Neural progenitor cell (in vitro differentiated cells): ENCODE measurements at regions not wholly inside any gene's neighbourhood (a gene's known extent, or its start where the extent isn't known, plus 50 kb on each side); places are given as distances from the start of the nearest gene placed in this dataset.
A peak's percentile ranks its signal among the peaks of the same experiment; 100 is the strongest.

Experiments
- DNase-seq: peaks from one replicate; pipeline ENCODE4 v3.0.0-alpha.2; 2016; ENCODE audit warnings: low spot score
- H2AFZ ChIP-seq: fragments of 200-600 bp; sonication (generic); replicated peaks from 2 replicates; pipeline ENCODE4 v1.6.1; 2016; ENCODE audit warnings: antibody characterized with exemption
- H3F3A ChIP-seq: fragments of 200-600 bp; sonication (generic); 2 replicates; pipeline ENCODE4 v1.6.1; 2016; ENCODE audit warnings: antibody characterized with exemption, low read depth
- H3K27ac ChIP-seq: fragments of 200-600 bp; sonication (generic); 2 replicates; pipeline ENCODE4 v1.5.1; 2016; ENCODE audit warnings: mild to moderate bottlenecking
- H3K27me3 ChIP-seq: fragments of 200-600 bp; sonication (generic); 2 replicates; pipeline ENCODE4 v1.6.1; 2016; ENCODE audit warnings: mild to moderate bottlenecking, moderate library complexity
- H3K36me3 ChIP-seq: fragments of 200-600 bp; sonication (generic); 2 replicates; pipeline ENCODE4 v1.5.1; 2016
- H3K4me1 ChIP-seq: fragments of 200-600 bp; sonication (generic); 2 replicates; pipeline ENCODE4 v1.6.1; 2016; ENCODE audit warnings: mixed run types
- H3K4me2 ChIP-seq: fragments of 200-600 bp; sonication (generic); 2 replicates; pipeline ENCODE4 v1.6.1; 2016
- H3K4me3 ChIP-seq: fragments of 200-600 bp; sonication (generic); 2 replicates; pipeline ENCODE4 v1.5.1; 2016
- H3K79me2 ChIP-seq: fragments of 200-600 bp; sonication (generic); 2 replicates; pipeline ENCODE4 v1.6.1; 2016; ENCODE audit warnings: low read depth
- H3K9ac ChIP-seq: fragments of 200-600 bp; sonication (generic); 2 replicates; pipeline ENCODE4 v1.6.1; 2016
- H3K9me3 ChIP-seq: fragments of 200-600 bp; sonication (generic); 2 replicates; pipeline ENCODE4 v1.5.1; 2016; ENCODE audit warnings: low read depth
- H4K20me1 ChIP-seq: fragments of 200-600 bp; sonication (generic); 2 replicates; pipeline ENCODE4 v1.6.1; 2016; ENCODE audit warnings: low read depth
- H3K27ac Mint-ChIP-seq: 3 replicates; pipeline ENCODE4 v1.8.0; 2021; ENCODE audit warnings: mixed read lengths
- H3K27me3 Mint-ChIP-seq: 2 replicates; pipeline ENCODE4 v1.8.0; 2022; ENCODE audit warnings: low read depth, mild to moderate bottlenecking, inconsistent platforms, moderate library complexity, mixed read lengths; ENCODE audit not compliant: insufficient read depth
- H3K36me3 Mint-ChIP-seq: 3 replicates; pipeline ENCODE4 v1.8.0; 2021; ENCODE audit warnings: mixed read lengths
- H3K4me1 Mint-ChIP-seq: 3 replicates; pipeline ENCODE4 v1.8.0; 2021; ENCODE audit warnings: mixed read lengths
- H3K4me3 Mint-ChIP-seq: 3 replicates; pipeline ENCODE4 v1.8.0; 2021; ENCODE audit warnings: mild to moderate bottlenecking, moderate library complexity, mixed read lengths
- H3K9me3 Mint-ChIP-seq: 3 replicates; pipeline ENCODE4 v1.8.0; 2020; ENCODE audit warnings: mixed read lengths
- CTCF ChIP-seq: fragments of 200-600 bp; sonication (generic); IDR thresholded peaks from 2 replicates; pipeline ENCODE4 v1.5.1; 2017; ENCODE audit warnings: antibody characterized with exemption, mild to moderate bottlenecking
- EZH2 ChIP-seq: fragments of 200-600 bp; sonication (generic); IDR thresholded peaks from 2 replicates; pipeline ENCODE4 v1.6.1; 2017; ENCODE audit warnings: antibody characterized with exemption, mild to moderate bottlenecking, moderate library complexity
- EZH2phosphoT487 ChIP-seq: fragments of 200-600 bp; sonication (generic); IDR thresholded peaks from 2 replicates; pipeline ENCODE4 v1.6.1; 2017; ENCODE audit warnings: antibody characterized with exemption

- H3K4me2 ChIP-seq, result no peak overlapping the region
- H3K9me3 ChIP-seq, result no peaks in the 10 kb centered on the region
- no peaks in the 10 kb centered on the region for H3K4me1 ChIP-seq
- H4K20me1 ChIP-seq, result no peaks in the 10 kb centered on the region
- H3K4me1 Mint-ChIP-seq, result no peaks in the 10 kb centered on the region
- no peaks in the 10 kb centered on the region for H3K27me3 Mint-ChIP-seq
- H3K36me3 Mint-ChIP-seq, result no peaks in the 10 kb centered on the region
- H3K36me3 ChIP-seq, result no peaks in the 10 kb centered on the region
- H3K4me3 Mint-ChIP-seq, result no peak overlapping the region
- no peak overlapping the region for H3K4me3 ChIP-seq
- H3K79me2 ChIP-seq, result no peaks in the 10 kb centered on the region
- no peak overlapping the region for H3K27ac ChIP-seq
- DNase-seq, result no peak
- H3K27me3 ChIP-seq, result no peaks in the 10 kb centered on the region
- H3K9me3 Mint-ChIP-seq, result no peaks in the 10 kb centered on the region
- no peak overlapping the region for H3K27ac Mint-ChIP-seq
- no peaks in the 10 kb centered on the region for H3F3A ChIP-seq
- no peak overlapping the region for H3K9ac ChIP-seq
- TF ChIP-seq EZH2 (no peak), EZH2phosphoT487 (no peak), CTCF (no peak)
- H2AFZ ChIP-seq, result no peak overlapping the region
Measured at GRCh38 chr4:59307609-59308008, 1892.5 kb upstream of the ADGRL3 start.

- no peaks in the 10 kb centered on the region for H3K36me3 Mint-ChIP-seq
- DNase-seq, result no peak
- no peaks in the 10 kb centered on the region for H3K9me3 Mint-ChIP-seq
- Histone ChIP-seq H3K9me3 (no peaks in the 10 kb centered on the region), H3K4me1 (no peaks in the 10 kb centered on the region), H3F3A (no peaks in the 10 kb centered on the region), H3K4me2 (no peak overlapping the region), H3K36me3 (no peaks in the 10 kb centered on the region), H3K79me2 (no peaks in the 10 kb centered on the region), H3K27ac (no peak overlapping the region), H2AFZ (no peak overlapping the region), H3K27me3 (no peaks in the 10 kb centered on the region), H3K4me3 (no peak overlapping the region), H4K20me1 (no peaks in the 10 kb centered on the region), H3K9ac (no peak overlapping the region)
- no peak overlapping the region for H3K4me3 Mint-ChIP-seq
- TF ChIP-seq EZH2 (no peak), EZH2phosphoT487 (no peak), CTCF (no peak)
- no peaks in the 10 kb centered on the region for H3K27me3 Mint-ChIP-seq
- no peak overlapping the region for H3K27ac Mint-ChIP-seq
- no peaks in the 10 kb centered on the region for H3K4me1 Mint-ChIP-seq
Measured at GRCh38 chr4:59314637-59315036, 1885.5 kb upstream of the ADGRL3 start.

- H3K27me3 ChIP-seq, result no peaks in the 10 kb centered on the region
- no peak overlapping the region for H2AFZ ChIP-seq
- peaks cover 10% of the 10 kb centered on the region for H3F3A ChIP-seq
- peaks cover 17% of the 10 kb centered on the region for H3K4me1 ChIP-seq
- no peak overlapping the region for H3K9ac ChIP-seq
- H3K4me3 ChIP-seq, result no peak overlapping the region
- peak overlapping the region; percentile 79 for H3K27ac ChIP-seq
- Mint-ChIP-seq H3K36me3 (no peaks in the 10 kb centered on the region), H3K27ac (no peak overlapping the region), H3K27me3 (peaks cover 2% of the 10 kb centered on the region), H3K9me3 (no peaks in the 10 kb centered on the region), H3K4me1 (peaks cover 8% of the 10 kb centered on the region), H3K4me3 (no peak overlapping the region)
- TF ChIP-seq EZH2 (no peak), EZH2phosphoT487 (no peak), CTCF (no peak)
- no peaks in the 10 kb centered on the region for H3K36me3 ChIP-seq
- no peaks in the 10 kb centered on the region for H4K20me1 ChIP-seq
- H3K9me3 ChIP-seq, result no peaks in the 10 kb centered on the region
- no peaks in the 10 kb centered on the region for H3K79me2 ChIP-seq
- peak; percentile 76 for DNase-seq
- peak overlapping the region; percentile 57 for H3K4me2 ChIP-seq
Measured at GRCh38 chr4:59339631-59340030, 1860.5 kb upstream of the ADGRL3 start.

GRCh38 chr4:59341506-59341905 is 1858.6 kb upstream of the ADGRL3 start:
- H2AFZ ChIP-seq, result no peak overlapping the region
- no peak overlapping the region for H3K4me3 Mint-ChIP-seq
- no peaks in the 10 kb centered on the region for H3K27me3 ChIP-seq
- H3K4me3 ChIP-seq, result no peak overlapping the region
- H3K9me3 Mint-ChIP-seq, result no peaks in the 10 kb centered on the region
- H3K27ac ChIP-seq, result no peak overlapping the region
- H3K36me3 ChIP-seq, result no peaks in the 10 kb centered on the region
- no peaks in the 10 kb centered on the region for H3K27me3 Mint-ChIP-seq
- H3K4me2 ChIP-seq, result no peak overlapping the region
- no peaks in the 10 kb centered on the region for H3K9me3 ChIP-seq
- TF ChIP-seq EZH2phosphoT487, result no peak
- TF ChIP-seq CTCF, result no peak
- no peak for TF ChIP-seq EZH2
- peaks cover 17% of the 10 kb centered on the region for H3K4me1 ChIP-seq
- no peak overlapping the region for H3K9ac ChIP-seq
- H3K4me1 Mint-ChIP-seq, result peaks cover 8% of the 10 kb centered on the region
- H3K36me3 Mint-ChIP-seq, result no peaks in the 10 kb centered on the region
- H3K79me2 ChIP-seq, result no peaks in the 10 kb centered on the region
- no peak overlapping the region for H3K27ac Mint-ChIP-seq
- DNase-seq, result no peak
- H4K20me1 ChIP-seq, result no peaks in the 10 kb centered on the region
- peaks cover 10% of the 10 kb centered on the region for H3F3A ChIP-seq
